GM23338 (cell line): ENCODE measurements at regions not wholly inside any gene's neighbourhood (a gene's known extent, or its start where the extent isn't known, plus 50 kb on each side); places are given as distances from the start of the nearest gene placed in this dataset.

Source experiments
- CREB1 ChIP-seq: fragments of 250-450 bp; sonication (Bioruptor Pico); IDR thresholded peaks from 2 replicates; pipeline ENCODE4 v1.5.0; 2020; ENCODE audit warnings: low read depth, mild to moderate bottlenecking, moderate library complexity
- CTCF ChIP-seq, 2 experiments: fragments of 200-600 bp in 1 of 2; sonication (generic) in 1 of 2; conservative IDR thresholded peaks; 2 replicates each; pipeline versions ENCODE4 v1.5.1 to v1.6.1; 2016 to 2017; ENCODE audit warnings: antibody characterized with exemption in 2 of 2, low read depth in 2 of 2, mild to moderate bottlenecking in 2 of 2, moderate library complexity in 1 of 2
- ETS1 ChIP-seq: IDR thresholded peaks from 2 replicates; pipeline ENCODE4 v1.6.1; 2016; ENCODE audit warnings: antibody characterized with exemption
- EZH2 ChIP-seq: fragments of 200-600 bp; sonication (generic); IDR thresholded peaks from one replicate; pipeline ENCODE4 v1.8.0; 2017; ENCODE audit warnings: antibody characterized with exemption, mild to moderate bottlenecking, low read depth; ENCODE audit not compliant: unreplicated experiment
- EZH2phosphoT487 ChIP-seq: fragments of 200-600 bp; sonication (generic); IDR thresholded peaks from one replicate; pipeline ENCODE4 v1.8.1; 2018; ENCODE audit warnings: antibody characterized with exemption; ENCODE audit not compliant: unreplicated experiment
- JUNB ChIP-seq: IDR thresholded peaks from one replicate; pipeline ENCODE4 v1.6.1; 2016; ENCODE audit warnings: antibody characterized with exemption; ENCODE audit not compliant: unreplicated experiment
- POLR2AphosphoS5 ChIP-seq: IDR thresholded peaks from 2 replicates; pipeline ENCODE4 v1.6.1; 2016; ENCODE audit warnings: antibody characterized with exemption, low read depth
- REST ChIP-seq: IDR thresholded peaks from one replicate; pipeline ENCODE4 v1.6.1; 2018; ENCODE audit warnings: antibody characterized with exemption; ENCODE audit not compliant: unreplicated experiment
- ZNF331 ChIP-seq: fragments of 250-450 bp; sonication (Bioruptor Pico); IDR thresholded peaks from 2 replicates; pipeline ENCODE4 v1.5.0; 2020; ENCODE audit warnings: low read depth, mild to moderate bottlenecking, moderate library complexity

GRCh38 chr2:34784701-34785100 lies 1185.6 kb upstream of the FAM98A start:
- TF ChIP-seq CTCF (conservative IDR thresholded peaks at IDR 0.05; ENCODE audit: low read depth in 2 of 2) (no peak), EZH2 (no peak), ZNF331 (no peak), POLR2AphosphoS5 (no peak), ETS1 (no peak), CREB1 (CRISPR knock-in tag) (no peak), REST (no peak), EZH2phosphoT487 (no peak), JUNB (no peak)
